ENCODE measurements at regions not wholly inside any gene's neighbourhood (a gene's known extent, or its start where the extent isn't known, plus 50 kb on each side); places are given as distances from the start of the nearest gene placed in this dataset.
A peak's percentile ranks its signal among the peaks of the same experiment; 100 is the strongest.

DNA sequence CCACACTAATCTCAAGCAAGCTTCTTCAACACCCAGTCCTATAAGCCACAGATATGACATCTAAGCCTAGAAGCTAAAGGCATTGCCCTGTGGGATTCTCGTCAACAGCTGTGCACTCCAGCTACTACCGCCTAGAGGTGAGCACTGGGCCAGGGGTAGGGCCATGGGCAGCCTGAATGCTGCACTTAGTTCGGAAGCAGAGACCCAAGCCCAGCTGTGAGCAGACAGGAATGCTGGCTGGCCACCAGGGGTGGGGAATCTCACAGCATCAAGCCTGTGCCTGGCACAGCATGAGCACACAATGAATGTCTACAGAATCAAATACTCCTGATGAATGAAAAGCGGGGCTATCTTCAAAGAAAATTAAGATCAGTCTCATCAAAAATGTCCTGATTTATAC, 167.5 kb upstream of the UBL3 start:
- H2AFZ ChIP-seq (ENCODE audit: low read depth, low read length), result no peak overlapping the region
- H3K79me2 ChIP-seq (ENCODE audit: insufficient read depth, low read length), result no peaks in the 10 kb centered on the region
- H3K27ac ChIP-seq (ENCODE audit: low read length), result no peak overlapping the region
- DNase-seq, result no peak
- peaks cover 4% of the 10 kb centered on the region for H3K27me3 ChIP-seq (ENCODE audit: insufficient read depth, low read length, poor library complexity)
- H3K36me3 ChIP-seq (ENCODE audit: insufficient read depth, low read length), result no peaks in the 10 kb centered on the region
- no peaks in the 10 kb centered on the region for H3K9me3 ChIP-seq (ENCODE audit: insufficient read depth, low read length, severe bottlenecking)
- ATAC-seq (ENCODE audit: insufficient read depth, low read depth), result no peak
- TF ChIP-seq EZH2 (IDR thresholded peaks at IDR 0.05; ENCODE audit: borderline replicate concordance, low read depth, low read length, severe bottlenecking), result no peak
- TF ChIP-seq, protein P1, sequence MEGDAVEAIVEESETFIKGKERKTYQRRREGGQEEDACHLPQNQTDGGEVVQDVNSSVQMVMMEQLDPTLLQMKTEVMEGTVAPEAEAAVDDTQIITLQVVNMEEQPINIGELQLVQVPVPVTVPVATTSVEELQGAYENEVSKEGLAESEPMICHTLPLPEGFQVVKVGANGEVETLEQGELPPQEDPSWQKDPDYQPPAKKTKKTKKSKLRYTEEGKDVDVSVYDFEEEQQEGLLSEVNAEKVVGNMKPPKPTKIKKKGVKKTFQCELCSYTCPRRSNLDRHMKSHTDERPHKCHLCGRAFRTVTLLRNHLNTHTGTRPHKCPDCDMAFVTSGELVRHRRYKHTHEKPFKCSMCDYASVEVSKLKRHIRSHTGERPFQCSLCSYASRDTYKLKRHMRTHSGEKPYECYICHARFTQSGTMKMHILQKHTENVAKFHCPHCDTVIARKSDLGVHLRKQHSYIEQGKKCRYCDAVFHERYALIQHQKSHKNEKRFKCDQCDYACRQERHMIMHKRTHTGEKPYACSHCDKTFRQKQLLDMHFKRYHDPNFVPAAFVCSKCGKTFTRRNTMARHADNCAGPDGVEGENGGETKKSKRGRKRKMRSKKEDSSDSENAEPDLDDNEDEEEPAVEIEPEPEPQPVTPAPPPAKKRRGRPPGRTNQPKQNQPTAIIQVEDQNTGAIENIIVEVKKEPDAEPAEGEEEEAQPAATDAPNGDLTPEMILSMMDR (IDR thresholded peaks at IDR 0.05; ENCODE audit: borderline replicate concordance, extremely low read depth, low read length, poor library complexity, severe bottlenecking), result no peak
- H3K4me1 ChIP-seq (ENCODE audit: insufficient read depth, low read length), result no peaks in the 10 kb centered on the region
- no peaks in the 10 kb centered on the region for H4K20me1 ChIP-seq (ENCODE audit: insufficient read depth, low read length)
- no peak overlapping the region for H3K9ac ChIP-seq (ENCODE audit: low read depth, low read length)
- H3K4me3 ChIP-seq (ENCODE audit: low read depth in 1 of 2, low read length in 2 of 2), result no peak overlapping the region
- H3K4me2 ChIP-seq (ENCODE audit: insufficient read depth, low read length), result no peak overlapping the region

DNA sequence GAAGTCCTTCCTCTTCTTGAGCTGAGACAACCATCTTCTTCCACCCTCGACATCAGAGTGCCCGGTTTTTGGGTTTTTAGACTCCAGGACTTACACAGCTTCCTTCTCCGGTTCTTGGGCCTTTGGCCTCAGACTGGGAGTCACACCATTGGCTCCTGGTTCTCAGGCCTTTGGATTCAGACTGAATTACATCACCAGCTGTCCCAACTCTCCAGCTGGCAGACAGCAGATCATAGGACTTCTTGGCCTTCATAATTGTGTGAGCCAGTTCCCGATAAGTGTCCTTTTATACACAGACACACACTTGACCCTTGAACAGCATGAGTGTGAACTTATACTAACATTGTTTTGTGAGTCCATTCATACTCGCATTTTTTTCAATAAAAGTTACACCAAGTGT, 166.0 kb upstream of the UBL3 start:
- no peak for DNase-seq

DNA sequence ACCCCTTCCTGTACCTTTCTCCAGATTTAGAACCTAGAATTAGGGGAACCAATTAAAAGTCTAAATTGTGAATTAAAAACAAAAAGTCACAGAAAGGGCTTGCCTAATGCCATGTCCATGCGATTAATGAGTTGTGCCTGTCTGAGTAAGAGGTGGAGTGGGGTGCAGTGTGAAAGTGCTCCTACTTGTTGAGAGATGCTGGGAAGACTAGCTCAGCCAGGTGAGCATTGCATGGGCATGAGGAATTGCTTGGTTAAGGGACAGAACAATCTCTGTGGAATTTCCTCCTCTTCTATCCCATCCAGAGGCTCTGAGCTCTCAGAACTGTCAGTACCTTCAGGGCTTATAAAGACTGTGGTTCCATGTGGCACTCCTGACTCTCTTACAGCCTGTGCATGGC, 159.0 kb upstream of the UBL3 start:
- no peak overlapping the region for H3K4me3 ChIP-seq (ENCODE audit: low read depth in 1 of 2, low read length in 2 of 2)
- TF ChIP-seq, protein P1 (IDR thresholded peaks at IDR 0.05; ENCODE audit: borderline replicate concordance, extremely low read depth, low read length, poor library complexity, severe bottlenecking), result no peak
- no peak for TF ChIP-seq EZH2 (IDR thresholded peaks at IDR 0.05; ENCODE audit: borderline replicate concordance, low read depth, low read length, severe bottlenecking)
- H3K4me1 ChIP-seq (ENCODE audit: insufficient read depth, low read length), result no peaks in the 10 kb centered on the region
- H3K27ac ChIP-seq (ENCODE audit: low read length), result no peak overlapping the region
- H3K9me3 ChIP-seq (ENCODE audit: insufficient read depth, low read length, severe bottlenecking), result no peaks in the 10 kb centered on the region
- no peaks in the 10 kb centered on the region for H3K36me3 ChIP-seq (ENCODE audit: insufficient read depth, low read length)
- H3K4me2 ChIP-seq (ENCODE audit: insufficient read depth, low read length), result no peak overlapping the region
- no peaks in the 10 kb centered on the region for H4K20me1 ChIP-seq (ENCODE audit: insufficient read depth, low read length)
- H2AFZ ChIP-seq (ENCODE audit: low read depth, low read length), result no peak overlapping the region
- no peak for ATAC-seq (ENCODE audit: insufficient read depth, low read depth)
- no peaks in the 10 kb centered on the region for H3K79me2 ChIP-seq (ENCODE audit: insufficient read depth, low read length)
- H3K9ac ChIP-seq (ENCODE audit: low read depth, low read length), result no peak overlapping the region
- DNase-seq, result no peak
- H3K27me3 ChIP-seq (ENCODE audit: insufficient read depth, low read length, poor library complexity), result peaks cover 24% of the 10 kb centered on the region

More for the DNA sequence above, 166.0 kb upstream of the UBL3 start:
- TF ChIP-seq, protein P1 (IDR thresholded peaks at IDR 0.05; ENCODE audit: borderline replicate concordance, extremely low read depth, low read length, poor library complexity, severe bottlenecking), result no peak
- TF ChIP-seq EZH2 (IDR thresholded peaks at IDR 0.05; ENCODE audit: borderline replicate concordance, low read depth, low read length, severe bottlenecking), result no peak
- ATAC-seq (ENCODE audit: insufficient read depth, low read depth), result no peak
- Histone ChIP-seq H3K4me2 (ENCODE audit: insufficient read depth, low read length) (no peak overlapping the region), H3K36me3 (ENCODE audit: insufficient read depth, low read length) (no peaks in the 10 kb centered on the region), H3K79me2 (ENCODE audit: insufficient read depth, low read length) (no peaks in the 10 kb centered on the region), H3K27me3 (ENCODE audit: insufficient read depth, low read length, poor library complexity) (peaks cover 2% of the 10 kb centered on the region), H3K4me1 (ENCODE audit: insufficient read depth, low read length) (no peaks in the 10 kb centered on the region), H2AFZ (ENCODE audit: low read depth, low read length) (no peak overlapping the region), H3K9me3 (ENCODE audit: insufficient read depth, low read length, severe bottlenecking) (no peaks in the 10 kb centered on the region), H3K4me3 (ENCODE audit: low read depth in 1 of 2, low read length in 2 of 2) (no peak overlapping the region), H3K27ac (ENCODE audit: low read length) (no peak overlapping the region), H4K20me1 (ENCODE audit: insufficient read depth, low read length) (no peaks in the 10 kb centered on the region), H3K9ac (ENCODE audit: low read depth, low read length) (no peak overlapping the region)

DNA sequence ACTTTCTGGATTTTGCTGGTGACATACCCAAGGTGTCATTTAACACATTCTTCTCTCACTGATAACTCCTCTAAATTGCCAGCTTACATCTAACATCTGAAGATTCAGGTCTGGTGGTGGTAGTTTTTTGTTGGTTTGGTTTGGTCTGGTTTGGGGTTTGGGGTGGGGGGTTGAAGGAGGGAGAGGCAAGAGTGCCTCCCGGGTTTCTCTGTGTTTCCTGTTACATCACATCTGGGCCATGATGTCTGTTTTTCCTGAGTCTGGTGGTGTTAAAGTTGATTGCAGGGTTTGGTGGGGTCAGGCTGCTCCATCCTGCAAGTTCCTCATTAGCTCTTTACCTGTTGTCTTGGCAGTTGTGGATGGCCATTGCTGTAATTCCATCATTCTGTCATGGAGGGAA, 155.8 kb upstream of the UBL3 start:
- Histone ChIP-seq H3K4me3 (ENCODE audit: low read depth in 1 of 2, low read length in 2 of 2) (no peak overlapping the region), H3K4me1 (ENCODE audit: insufficient read depth, low read length) (no peaks in the 10 kb centered on the region), H2AFZ (ENCODE audit: low read depth, low read length) (no peak overlapping the region), H3K36me3 (ENCODE audit: insufficient read depth, low read length) (no peaks in the 10 kb centered on the region), H3K27me3 (ENCODE audit: insufficient read depth, low read length, poor library complexity) (peaks cover 21% of the 10 kb centered on the region), H3K79me2 (ENCODE audit: insufficient read depth, low read length) (no peaks in the 10 kb centered on the region), H4K20me1 (ENCODE audit: insufficient read depth, low read length) (no peaks in the 10 kb centered on the region), H3K27ac (ENCODE audit: low read length) (no peak overlapping the region), H3K4me2 (ENCODE audit: insufficient read depth, low read length) (no peak overlapping the region), H3K9me3 (ENCODE audit: insufficient read depth, low read length, severe bottlenecking) (no peaks in the 10 kb centered on the region), H3K9ac (ENCODE audit: low read depth, low read length) (no peak overlapping the region)
- ATAC-seq (ENCODE audit: insufficient read depth, low read depth) (peak; percentile 58), DNase-seq (peak; percentile 29)
- TF ChIP-seq, protein P1 (IDR thresholded peaks at IDR 0.05; ENCODE audit: borderline replicate concordance, extremely low read depth, low read length, poor library complexity, severe bottlenecking), result no peak
- no peak for TF ChIP-seq EZH2 (IDR thresholded peaks at IDR 0.05; ENCODE audit: borderline replicate concordance, low read depth, low read length, severe bottlenecking)
